HUES6 (cell line): ENCODE measurements at regions not wholly inside any gene's neighbourhood (a gene's known extent, or its start where the extent isn't known, plus 50 kb on each side); places are given as distances from the start of the nearest gene placed in this dataset.
"Not testable (repeated sequence)": the region's sequence is repeated elsewhere in the genome, so short reads cannot be mapped to it uniquely, and the experiment has no call there.

Experiments
- H3K27ac ChIP-seq: 2 replicates; pipeline ENCODE4 v1.7.0; 2013; ENCODE audit warnings: low read depth, mild to moderate bottlenecking, low read length, inconsistent platforms
- H3K27me3 ChIP-seq: 2 replicates; pipeline ENCODE4 v1.6.1; 2013; ENCODE audit warnings: low read length; ENCODE audit not compliant: control insufficient read depth, insufficient read depth
- H3K36me3 ChIP-seq: 2 replicates; pipeline ENCODE4 v1.6.1; 2013; ENCODE audit warnings: low read length; ENCODE audit not compliant: control insufficient read depth, insufficient read depth
- H3K4me1 ChIP-seq: 2 replicates; pipeline ENCODE4 v1.6.1; 2013; ENCODE audit warnings: low read length; ENCODE audit not compliant: control insufficient read depth, insufficient read depth
- H3K4me3 ChIP-seq: 2 replicates; pipeline ENCODE4 v1.5.1; 2013; ENCODE audit warnings: low read depth, low read length
- H3K9ac ChIP-seq: one replicate; pipeline ENCODE4 v1.6.1; 2013; ENCODE audit warnings: mild to moderate bottlenecking, low read length
- H3K9me3 ChIP-seq: 2 replicates; pipeline ENCODE4 v1.6.1; 2013; ENCODE audit warnings: low read depth, low read length; ENCODE audit not compliant: control insufficient read depth, insufficient read depth

DNA sequence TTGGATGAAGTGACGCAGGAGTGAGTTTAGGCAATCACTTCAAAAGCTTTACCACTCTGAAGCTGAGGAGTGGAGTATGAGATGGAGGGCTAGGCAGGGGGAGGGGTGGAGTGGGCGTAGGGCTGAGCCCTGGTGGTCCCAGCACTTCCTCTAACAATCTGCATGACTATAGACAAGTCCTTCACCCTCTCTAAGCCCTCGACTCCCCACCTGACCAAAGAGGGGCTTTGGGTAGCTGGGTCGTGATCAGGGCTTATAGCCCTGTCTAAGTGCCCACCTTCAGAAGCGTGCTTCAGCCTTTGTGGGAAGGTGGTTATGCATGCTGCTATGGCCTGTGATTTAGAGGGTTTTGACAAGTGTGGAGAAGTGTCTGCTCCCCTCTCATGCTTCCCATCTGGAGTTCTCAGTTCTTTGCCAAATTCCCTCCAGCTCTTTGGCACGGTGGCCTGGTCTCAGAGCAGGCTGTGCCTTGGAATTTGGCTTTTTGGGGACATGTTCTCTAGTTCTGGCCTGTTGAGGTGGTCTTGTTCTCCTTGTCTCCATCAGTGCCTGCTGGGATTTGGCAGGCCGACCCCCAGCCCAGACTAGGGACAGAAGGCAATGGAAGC is 53.0 kb downstream of the ACTBL2 start:
- Histone ChIP-seq H3K27me3 (no peaks in the 10 kb centered on the region), H3K36me3 (no peaks in the 10 kb centered on the region), H3K27ac (no peak overlapping the region), H3K4me1 (no peaks in the 10 kb centered on the region), H3K9me3 (no peaks in the 10 kb centered on the region), H3K4me3 (no peak overlapping the region), H3K9ac (no peak overlapping the region)

GRCh38 chr5:57429021-57429420 is 53.6 kb downstream of the ACTBL2 start:
- not testable (repeated sequence) for H3K27me3 ChIP-seq, H3K36me3 ChIP-seq, H3K4me1 ChIP-seq, H3K9ac ChIP-seq, H3K4me3 ChIP-seq, H3K9me3 ChIP-seq, H3K27ac ChIP-seq

DNA sequence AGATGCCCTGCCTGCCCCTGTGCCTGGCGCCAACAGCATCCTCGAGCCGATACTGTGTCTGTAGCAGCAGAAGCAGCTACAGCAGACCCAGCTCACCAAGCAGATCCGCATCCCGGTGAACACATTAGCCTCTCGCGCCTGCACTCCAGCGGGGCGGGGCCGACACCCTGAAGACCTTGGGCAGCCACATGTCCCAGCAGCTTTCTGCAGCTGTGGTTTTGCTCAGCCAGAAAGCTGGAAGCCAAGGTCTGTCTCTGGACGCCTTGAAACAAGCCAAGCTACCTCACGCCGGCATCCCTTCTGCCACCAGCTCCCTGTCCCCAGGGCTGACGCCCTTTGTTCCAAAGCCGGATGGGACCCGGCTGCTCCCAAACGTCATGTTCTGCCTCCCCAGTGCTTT is 59.6 kb downstream of the ACTBL2 start:
- H3K27ac ChIP-seq = no peak overlapping the region
- no peaks in the 10 kb centered on the region for H3K36me3 ChIP-seq
- no peaks in the 10 kb centered on the region for H3K9me3 ChIP-seq
- H3K9ac ChIP-seq = no peak overlapping the region
- H3K4me3 ChIP-seq = no peak overlapping the region
- H3K27me3 ChIP-seq = no peaks in the 10 kb centered on the region
- no peaks in the 10 kb centered on the region for H3K4me1 ChIP-seq

- Histone ChIP-seq H3K4me3 (no peak overlapping the region), H3K27ac (no peak overlapping the region), H3K9me3 (no peaks in the 10 kb centered on the region), H3K4me1 (no peaks in the 10 kb centered on the region), H3K9ac (no peak overlapping the region), H3K27me3 (no peaks in the 10 kb centered on the region), H3K36me3 (no peaks in the 10 kb centered on the region)
Observed at GRCh38 chr5:57422341-57422740, 60.3 kb downstream of the ACTBL2 start.

- Histone ChIP-seq H3K4me3 (no peak overlapping the region), H3K9me3 (no peaks in the 10 kb centered on the region), H3K9ac (no peak overlapping the region), H3K27me3 (no peaks in the 10 kb centered on the region), H3K36me3 (no peaks in the 10 kb centered on the region), H3K27ac (no peak overlapping the region), H3K4me1 (peaks cover 6% of the 10 kb centered on the region; the same call in 1 of the 2 replicates)
Observed at GRCh38 chr5:57420801-57421200, 61.8 kb downstream of the ACTBL2 start.

- Histone ChIP-seq H3K27me3 (no peaks in the 10 kb centered on the region), H3K4me1 (peaks cover 6% of the 10 kb centered on the region; the same call in 1 of the 2 replicates), H3K27ac (no peak overlapping the region), H3K9ac (no peak overlapping the region), H3K36me3 (no peaks in the 10 kb centered on the region), H3K9me3 (no peaks in the 10 kb centered on the region), H3K4me3 (no peak overlapping the region)
Observed at GRCh38 chr5:57417971-57418370, 64.6 kb downstream of the ACTBL2 start.

GRCh38 chr5:57417320-57417719 is 65.3 kb downstream of the ACTBL2 start:
- Histone ChIP-seq H3K27me3 (no peaks in the 10 kb centered on the region), H3K9ac (no peak overlapping the region), H3K4me3 (no peak overlapping the region), H3K36me3 (no peaks in the 10 kb centered on the region), H3K27ac (no peak overlapping the region), H3K9me3 (no peaks in the 10 kb centered on the region), H3K4me1 (peaks cover 6% of the 10 kb centered on the region; the same call in 1 of the 2 replicates)

DNA sequence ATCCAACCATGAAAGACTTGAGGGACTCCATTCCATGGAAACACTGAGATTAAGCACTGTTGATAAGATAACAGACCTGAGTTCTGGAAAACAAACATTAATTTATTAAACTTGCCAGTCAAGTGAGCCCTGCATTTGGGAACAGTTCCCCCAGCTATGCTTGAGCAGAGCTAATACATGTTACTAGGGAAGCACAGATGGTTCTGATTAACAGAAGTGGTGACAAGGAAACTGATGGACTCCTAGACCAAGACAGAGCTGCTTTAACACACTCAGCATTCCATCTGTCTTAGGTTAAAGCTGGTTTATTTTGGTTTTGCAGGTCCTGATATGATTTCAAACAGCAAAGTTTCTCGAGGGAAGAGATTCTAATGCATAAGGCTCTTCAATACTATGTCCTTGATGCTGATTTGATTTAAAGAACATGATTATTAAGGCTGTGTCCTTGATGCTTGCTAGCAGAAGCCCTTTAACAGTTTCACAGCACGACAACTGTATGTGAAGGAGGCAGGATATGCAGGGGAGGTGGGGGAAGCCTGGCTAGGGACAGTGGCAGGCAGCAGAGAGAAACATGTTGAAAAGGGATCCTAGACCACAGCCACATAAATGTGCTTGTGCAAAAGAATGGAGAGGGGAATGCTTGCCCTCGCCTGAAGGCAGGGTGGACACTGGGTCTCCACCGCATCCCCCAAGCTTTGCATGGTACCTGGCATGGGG is 66.2 kb downstream of the ACTBL2 start:
- Histone ChIP-seq H3K36me3 (no peaks in the 10 kb centered on the region), H3K27me3 (no peaks in the 10 kb centered on the region), H3K9ac (no peak overlapping the region), H3K4me1 (peaks cover 6% of the 10 kb centered on the region; the same call in 1 of the 2 replicates), H3K9me3 (no peaks in the 10 kb centered on the region), H3K27ac (no peak overlapping the region), H3K4me3 (no peak overlapping the region)

GRCh38 chr5:57414857-57415256 is 67.8 kb downstream of the ACTBL2 start:
- Histone ChIP-seq H3K9ac (no peak overlapping the region), H3K27ac (no peak overlapping the region), H3K36me3 (no peaks in the 10 kb centered on the region), H3K4me1 (peaks cover 6% of the 10 kb centered on the region; the same call in 1 of the 2 replicates), H3K27me3 (no peaks in the 10 kb centered on the region), H3K4me3 (no peak overlapping the region), H3K9me3 (no peaks in the 10 kb centered on the region)

DNA sequence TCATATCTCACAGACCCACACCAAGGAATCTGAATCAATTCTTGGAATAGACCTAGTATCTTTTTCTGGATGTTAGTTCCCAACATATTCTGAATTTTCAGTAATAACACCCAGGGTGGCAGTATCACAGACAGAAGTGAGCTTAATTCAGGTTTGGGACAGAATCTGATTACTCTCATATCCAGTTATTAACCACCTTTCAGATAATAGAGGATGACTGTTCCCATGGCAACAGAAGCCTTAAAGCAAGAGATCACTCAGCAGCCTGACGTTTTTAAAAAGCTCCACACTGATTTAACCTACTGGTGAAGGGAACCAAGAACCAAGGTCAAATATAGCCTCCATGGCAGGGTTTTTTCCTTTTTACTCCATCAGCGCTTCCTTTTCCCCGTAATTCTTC is 68.4 kb downstream of the ACTBL2 start:
- Histone ChIP-seq H3K9me3 (no peaks in the 10 kb centered on the region), H3K36me3 (no peaks in the 10 kb centered on the region)

GRCh38 chr5:57413145-57413544 is 69.5 kb downstream of the ACTBL2 start:
- Histone ChIP-seq H3K27me3 (no peaks in the 10 kb centered on the region), H3K4me1 (peaks cover 6% of the 10 kb centered on the region; the same call in 1 of the 2 replicates), H3K4me3 (no peak overlapping the region), H3K27ac (no peak overlapping the region), H3K9me3 (no peaks in the 10 kb centered on the region), H3K9ac (no peak overlapping the region), H3K36me3 (no peaks in the 10 kb centered on the region)

More for the DNA sequence above, 68.4 kb downstream of the ACTBL2 start:
- Histone ChIP-seq H3K27me3 (no peaks in the 10 kb centered on the region), H3K27ac (no peak overlapping the region), H3K4me1 (peaks cover 6% of the 10 kb centered on the region; the same call in 1 of the 2 replicates), H3K9ac (no peak overlapping the region), H3K4me3 (no peak overlapping the region)
